HCT116 (cell line): ENCODE measurements at regions not wholly inside any gene's neighbourhood (a gene's known extent, or its start where the extent isn't known, plus 50 kb on each side); places are given as distances from the start of the nearest gene placed in this dataset.

Source experiments
- ATAC-seq: fragments of 200-7000 bp; cut with Tn5 transposase; 2 replicates; pipeline ENCODE4 v1.9.1; 2020; ENCODE audit warnings: mild to moderate bottlenecking, moderate library complexity
- BruUV-seq: library from RNA; stranded (reverse); fragments of 400-500 nt; replicated peaks from 2 replicates; lab custom pipeline; 2021; lab: Mats Ljungman, UMichigan
- CTCF ChIA-PET: fragments of 300-600 bp; sonication (Branson Sonifier 250); formaldehyde crosslinking; loops from one replicate; lab custom pipeline; 2021; ENCODE audit warnings: antibody characterized with exemption; lab: Charles Lee
- POLR2A ChIA-PET: fragments of 300-600, 350-600 bp; sonication (Branson Sonifier 250); formaldehyde crosslinking; loops from one replicate; lab custom pipeline; 2021; ENCODE audit warnings: antibody characterized with exemption; lab: Charles Lee
- RAD21 ChIA-PET, 2 experiments: fragments of 300-600 bp; sonication (Branson Sonifier 250); formaldehyde crosslinking; loops; one replicate each; lab custom pipeline; 2023; ENCODE audit warnings: low total read pairs in 2 of 2; ENCODE audit not compliant: uncharacterized antibody in 2 of 2, unreplicated experiment in 2 of 2, low non-redundant PET in 1 of 2; lab: Charles Lee
- DNase-seq: peaks from one replicate; pipeline ENCODE4 v3.0.0-alpha.2; 2010; ENCODE audit warnings: low read depth, low spot score
- H2AFZ ChIP-seq: fragments of 200-600 bp; shearing (Covaris generic), sonication (generic); 2 replicates; pipeline ENCODE4 v1.6.1; 2017; ENCODE audit warnings: low read depth, mixed run types, mixed read lengths, antibody characterized with exemption, low read length; ENCODE audit not compliant: poor library complexity, severe bottlenecking
- H3K27ac ChIP-seq: 2 replicates; pipeline ENCODE4 v1.5.1; 2012; ENCODE audit warnings: low read depth, low read length
- H3K27me3 ChIP-seq: fragments of 200-600 bp; sonication (generic); 2 replicates; pipeline ENCODE4 v1.6.1; 2016; ENCODE audit warnings: mixed run types, low read length, mixed read lengths; ENCODE audit not compliant: insufficient read depth
- H3K36me3 ChIP-seq, 2 experiments: fragments of 200-500 bp in 1 of 2; fragments of 200-600 bp in 1 of 2; sonication (Bioruptor generic) in 1 of 2; sonication (generic) in 1 of 2; 2 replicates each; pipeline versions ENCODE4 v1.5.1 to v1.6.1; 2014 to 2016; ENCODE audit warnings: low read length in 2 of 2, inconsistent platforms in 1 of 2, mixed read lengths in 1 of 2, mixed run types in 1 of 2; ENCODE audit not compliant: insufficient read depth in 2 of 2, control insufficient read depth in 1 of 2
- H3K4me1 ChIP-seq, 2 experiments: fragments of 200-600 bp in 1 of 2; sonication (generic) in 1 of 2; 2 replicates each; pipeline versions ENCODE4 v1.5.1 to v1.6.1; 2012 to 2017; ENCODE audit warnings: low read length in 2 of 2, inconsistent platforms in 1 of 2, mild to moderate bottlenecking in 1 of 2, mixed read lengths in 1 of 2, mixed run types in 1 of 2, moderate library complexity in 1 of 2; ENCODE audit not compliant: insufficient read depth in 2 of 2, control insufficient read depth in 1 of 2
- H3K4me2 ChIP-seq: fragments of 200-600 bp; sonication (generic); 2 replicates; pipeline ENCODE4 v1.6.1; 2017; ENCODE audit warnings: mixed run types, low read length, mixed read lengths
- H3K4me3 ChIP-seq, 2 experiments: fragments of 200-600 bp in 1 of 2; sonication (generic) in 1 of 2; replicated peaks in 1 of 2; 2 replicates each; pipeline ENCODE4 v1.5.1; 2011 to 2016; ENCODE audit warnings: low read length in 2 of 2, control low read depth in 1 of 2, low read depth in 1 of 2, mild to moderate bottlenecking in 1 of 2, mixed read lengths in 1 of 2, mixed run types in 1 of 2
- H3K79me2 ChIP-seq: fragments of 200-600 bp; sonication (generic); 2 replicates; pipeline ENCODE4 v1.6.1; 2017; ENCODE audit warnings: mild to moderate bottlenecking, mixed run types, low read length, moderate library complexity, mixed read lengths; ENCODE audit not compliant: insufficient read depth
- H3K9ac ChIP-seq: fragments of 200-600 bp; sonication (generic); 2 replicates; pipeline ENCODE4 v1.6.1; 2016; ENCODE audit warnings: low read length, mixed read lengths
- H3K9me2 ChIP-seq: fragments of 200-600 bp; sonication (generic), shearing (Covaris generic); 2 replicates; pipeline ENCODE4 v1.6.1; 2017; ENCODE audit warnings: mixed run types, mild to moderate bottlenecking, moderate library complexity; ENCODE audit not compliant: insufficient read depth
- H3K9me3 ChIP-seq, 2 experiments: fragments of 200-500 bp in 1 of 2; fragments of 200-600 bp in 1 of 2; sonication (Bioruptor generic) in 1 of 2; sonication (generic) in 1 of 2; 2 replicates each; pipeline ENCODE4 v1.6.1; 2014 to 2017; ENCODE audit warnings: low read length in 2 of 2, mixed read lengths in 2 of 2, inconsistent platforms in 1 of 2, low read depth in 1 of 2, mild to moderate bottlenecking in 1 of 2, mixed run types in 1 of 2, moderate library complexity in 1 of 2; ENCODE audit not compliant: control insufficient read depth in 1 of 2, insufficient read depth in 1 of 2
- H4K20me1 ChIP-seq: fragments of 200-600 bp; sonication (generic), shearing (Covaris generic); 2 replicates; pipeline ENCODE4 v1.6.1; 2017; ENCODE audit warnings: mixed run types, mild to moderate bottlenecking, moderate library complexity; ENCODE audit not compliant: insufficient read depth
- CBX3 ChIP-seq: IDR thresholded peaks from 2 replicates; pipeline ENCODE4 v1.6.1; 2012; ENCODE audit warnings: low read depth
- CEBPB ChIP-seq: IDR thresholded peaks from 2 replicates; pipeline ENCODE4 v1.6.1; 2012; ENCODE audit warnings: low read depth
- CTCF ChIP-seq, 3 experiments: fragments of 200-600 bp in 1 of 3; sonication (generic) in 1 of 3; IDR thresholded peaks in 2 of 3; conservative IDR thresholded peaks in 1 of 3; 2 replicates each; pipeline ENCODE4 v1.5.1; 2012 to 2017; ENCODE audit warnings: low read depth in 2 of 3, low read length in 2 of 3, antibody characterized with exemption in 1 of 3, borderline replicate concordance in 1 of 3, control low read depth in 1 of 3, mild to moderate bottlenecking in 1 of 3, mixed read lengths in 1 of 3, mixed run types in 1 of 3, moderate library complexity in 1 of 3; ENCODE audit not compliant: insufficient read depth in 1 of 3
- EGR1 ChIP-seq: IDR thresholded peaks from 2 replicates; pipeline ENCODE4 v1.6.1; 2012; ENCODE audit warnings: low read depth
- ELF1 ChIP-seq: IDR thresholded peaks from 2 replicates; pipeline ENCODE4 v1.6.1; 2012; ENCODE audit warnings: low read depth, borderline replicate concordance
- EZH2phosphoT487 ChIP-seq: fragments of 200-600 bp; IDR thresholded peaks from 2 replicates; pipeline ENCODE4 v1.6.1; 2018; ENCODE audit warnings: antibody characterized with exemption, borderline replicate concordance
- JUND ChIP-seq: IDR thresholded peaks from 2 replicates; pipeline ENCODE4 v1.6.1; 2012
- POLR2A ChIP-seq: IDR thresholded peaks from 2 replicates; pipeline ENCODE4 v1.7.0; 2011; ENCODE audit warnings: borderline replicate concordance; ENCODE audit not compliant: insufficient read depth, insufficient read length; ENCODE audit errors: extremely low read depth
- RAD21 ChIP-seq: IDR thresholded peaks from 2 replicates; pipeline ENCODE4 v1.6.1; 2012; ENCODE audit warnings: low read depth, mild to moderate bottlenecking
- REST ChIP-seq: IDR thresholded peaks from 2 replicates; pipeline ENCODE4 v1.6.1; 2012; ENCODE audit warnings: low read depth
- SIN3A ChIP-seq: IDR thresholded peaks from 2 replicates; pipeline ENCODE4 v1.6.1; 2012; ENCODE audit warnings: low read depth
- TCF7L2 ChIP-seq: IDR thresholded peaks from 2 replicates; pipeline ENCODE4 v1.7.0; 2011; ENCODE audit warnings: borderline replicate concordance, inconsistent platforms; ENCODE audit not compliant: insufficient read depth, insufficient read length; ENCODE audit errors: extremely low read depth
- ZBTB33 ChIP-seq: IDR thresholded peaks from 2 replicates; pipeline ENCODE4 v1.6.1; 2011; ENCODE audit warnings: mild to moderate bottlenecking, low read length, moderate library complexity; ENCODE audit not compliant: insufficient replicate concordance; ENCODE audit errors: extremely low read depth
- ZFX ChIP-seq: fragments of 450-650 bp; IDR thresholded peaks from 2 replicates; pipeline ENCODE4 v1.6.1; 2017
- ZNF274 ChIP-seq: fragments of 200-500 bp; sonication (Bioruptor generic); IDR thresholded peaks from 2 replicates; pipeline ENCODE4 v1.6.1; 2014; ENCODE audit warnings: mild to moderate bottlenecking, low read depth, low read length, inconsistent platforms
- intact Hi-C: fragments of 100-400 bp; cut with micrococcal nuclease; formaldehyde crosslinking; loops from 2 replicates; pipeline ENCODE4 v1.10.0; 2022

- ChIA-PET POLR2A (no interaction called here), CTCF (no interaction called here), RAD21 (no interaction called here)
- Histone ChIP-seq H4K20me1 (no peaks in the 10 kb centered on the region), H3K79me2 (no peaks in the 10 kb centered on the region), H3K4me2 (no peak overlapping the region), H3K9me3 (no peaks in the 10 kb centered on the region), H2AFZ (no peak overlapping the region), H3K9ac (no peak overlapping the region), H3K4me3 (no peak overlapping the region), H3K27me3 (no peaks in the 10 kb centered on the region), H3K27ac (no peak overlapping the region), H3K36me3 (no peaks in the 10 kb centered on the region), H3K4me1 (no peaks in the 10 kb centered on the region), H3K9me2 (no peaks in the 10 kb centered on the region)
- no peak for TF ChIP-seq CEBPB
- no peak for ATAC-seq
- DNase-seq: no peak
- intact Hi-C loops: no loop called here
- no TSS peak for BruUV-seq
These were observed 195.8 kb downstream of the MAD2L1 start for GRCh38 chr4:119870856-119871255.

GRCh38 chr4:119865789-119866188, 200.9 kb downstream of the MAD2L1 start:
- RAD21 ChIA-PET: no interaction called here
- Histone ChIP-seq H3K79me2 (no peaks in the 10 kb centered on the region), H3K9ac (no peak overlapping the region), H3K27me3 (no peaks in the 10 kb centered on the region), H4K20me1 (no peaks in the 10 kb centered on the region), H3K36me3 (no peaks in the 10 kb centered on the region), H3K27ac (no peak overlapping the region), H3K4me2 (no peak overlapping the region), H2AFZ (no peak overlapping the region), H3K4me1 (no peaks in the 10 kb centered on the region), H3K9me3 (no peaks in the 10 kb centered on the region), H3K9me2 (no peaks in the 10 kb centered on the region), H3K4me3 (no peak overlapping the region)
- BruUV-seq: no TSS peak
- DNase-seq (no peak), ATAC-seq (no peak)
- POLR2A ChIA-PET: no interaction called here
- CTCF ChIA-PET: no interaction called here
- intact Hi-C loops: no loop called here
- TF ChIP-seq EGR1 (no peak), REST (no peak), EZH2phosphoT487 (no peak), ZNF274 (no peak), SIN3A (no peak), JUND (no peak), TCF7L2 (no peak), ELF1 (no peak), ZBTB33 (no peak), CEBPB (no peak), CTCF (IDR thresholded peaks at IDR 0.05 in 2 of 3, conservative IDR thresholded peaks at IDR 0.05 in 1 of 3; ENCODE audit: borderline replicate concordance in 1 of 3, insufficient read depth in 1 of 3, low read depth in 2 of 3, low read length in 2 of 3) (no peak), RAD21 (no peak), CBX3 (no peak), POLR2A (no peak), ZFX (no peak)
